ENCODE measurements at regions not wholly inside any gene's neighbourhood (a gene's known extent, or its start where the extent isn't known, plus 50 kb on each side); places are given as distances from the start of the nearest gene placed in this dataset.

- no peak for DNase-seq
Observed at GRCh38 chr4:35772291-35772690, 472.0 kb downstream of the ARAP2 start.

DNA sequence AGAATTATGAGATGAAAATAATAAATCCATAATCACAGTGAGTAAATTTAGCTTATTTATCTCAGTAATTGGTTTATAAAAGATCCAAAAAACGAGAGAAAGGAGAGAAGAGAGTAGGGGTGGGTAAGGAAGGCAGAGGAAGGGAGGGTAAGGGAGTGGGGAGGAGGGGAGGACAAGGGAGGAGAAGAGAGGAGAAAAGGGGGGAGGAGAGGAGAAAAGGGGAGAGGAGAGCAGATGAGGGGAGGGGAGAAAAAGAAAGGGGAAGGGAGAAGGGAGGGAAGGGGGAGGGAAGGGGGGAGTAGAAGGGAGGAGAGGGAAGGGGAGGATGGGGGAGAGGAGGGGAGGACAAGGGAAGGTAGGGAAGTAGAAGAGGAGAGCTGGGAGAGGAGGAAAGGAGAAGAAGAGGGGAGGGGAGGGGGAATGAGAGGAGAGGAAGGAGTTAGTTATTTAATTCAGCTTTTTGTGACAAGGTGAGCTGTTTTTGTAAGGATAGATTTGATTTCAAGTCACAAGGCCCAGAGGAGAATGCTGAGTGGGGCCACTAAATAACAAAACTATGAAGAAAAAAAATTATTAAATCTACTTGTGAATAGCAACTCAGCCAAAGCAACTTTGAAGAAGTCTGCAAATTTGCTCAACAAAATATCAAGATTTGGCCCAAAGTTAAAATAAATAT is 454.3 kb downstream of the ARAP2 start:
- no peak for DNase-seq

DNA sequence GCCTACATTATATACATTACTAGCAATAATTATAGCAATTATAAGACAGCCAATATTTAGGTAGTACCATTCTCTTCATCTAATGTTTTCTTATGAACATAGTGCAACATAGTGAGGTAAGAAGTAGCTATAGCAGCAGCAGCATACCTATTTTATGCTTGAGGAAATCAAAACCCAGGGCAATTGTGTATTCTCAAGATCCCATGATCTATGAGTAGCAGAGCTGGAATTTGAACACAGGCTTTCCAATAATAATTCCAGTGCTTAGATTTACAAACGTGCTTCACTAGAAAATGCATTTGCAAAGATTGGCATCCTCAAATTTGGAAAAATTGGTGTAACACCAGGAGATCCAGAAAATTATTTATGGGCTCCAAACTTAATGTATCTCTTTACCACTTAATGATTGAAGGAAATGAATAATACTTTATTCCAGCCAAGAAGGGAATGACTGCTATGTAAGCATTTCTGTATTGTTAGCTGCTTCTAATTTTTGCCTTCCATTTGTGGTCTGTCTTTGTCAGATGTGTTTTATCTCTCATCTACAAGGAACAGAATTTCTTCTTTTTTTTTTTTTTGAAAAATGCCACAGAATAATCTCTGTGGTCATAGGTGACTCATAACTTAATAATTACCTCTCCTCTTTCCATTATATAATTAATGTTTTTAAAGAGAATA is 451.1 kb downstream of the ARAP2 start:
- no peak for DNase-seq

- DNase-seq, result no peak
Observed at GRCh38 chr4:35793766-35794165, 450.5 kb downstream of the ARAP2 start.

- DNase-seq, result no peak
Observed at GRCh38 chr4:35800669-35801068, 443.6 kb downstream of the ARAP2 start.

GRCh38 chr4:35802644-35803043 is 441.7 kb downstream of the ARAP2 start:
- no peak for DNase-seq

DNA sequence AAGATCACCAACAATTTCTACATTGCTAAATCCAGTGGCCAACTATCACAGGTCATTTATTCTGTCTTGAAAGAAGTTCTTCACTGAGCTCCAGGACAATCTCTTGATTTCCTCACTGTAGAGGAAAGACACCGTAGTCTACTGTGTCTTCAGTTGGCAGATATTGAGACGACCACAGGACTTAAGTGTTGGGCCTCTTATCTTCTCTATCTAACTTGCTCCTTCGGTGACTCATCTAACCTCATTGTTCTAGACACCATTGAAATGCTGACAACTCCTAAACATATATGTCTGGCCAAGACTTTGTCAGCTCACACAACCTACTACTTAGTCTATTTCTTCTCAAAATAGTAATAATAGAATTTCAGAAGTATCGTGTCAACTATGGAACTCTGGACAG is 425.8 kb downstream of the ARAP2 start:
- DNase-seq, result no peak

GRCh38 chr4:35820003-35820402 is 424.3 kb downstream of the ARAP2 start:
- no peak for DNase-seq

DNA sequence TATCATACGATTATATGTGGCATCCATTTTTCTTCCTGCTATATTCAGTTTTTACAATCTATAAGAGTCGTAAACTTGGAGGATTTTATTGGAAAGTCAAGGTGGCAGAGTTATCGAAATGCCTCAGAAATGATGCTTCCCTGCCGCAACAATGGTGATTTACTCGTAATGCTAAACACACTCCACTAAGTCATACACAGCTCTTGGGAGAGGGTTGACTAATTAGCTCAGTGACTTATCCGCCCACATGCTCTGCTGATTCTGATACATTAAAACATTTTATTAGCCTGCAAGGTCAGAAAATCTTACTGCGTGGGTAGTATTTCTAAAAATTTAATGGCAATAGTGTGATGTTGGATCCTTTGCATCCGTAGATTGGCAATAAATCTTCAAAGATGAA is 420.1 kb downstream of the ARAP2 start:
- DNase-seq, result no peak

DNA sequence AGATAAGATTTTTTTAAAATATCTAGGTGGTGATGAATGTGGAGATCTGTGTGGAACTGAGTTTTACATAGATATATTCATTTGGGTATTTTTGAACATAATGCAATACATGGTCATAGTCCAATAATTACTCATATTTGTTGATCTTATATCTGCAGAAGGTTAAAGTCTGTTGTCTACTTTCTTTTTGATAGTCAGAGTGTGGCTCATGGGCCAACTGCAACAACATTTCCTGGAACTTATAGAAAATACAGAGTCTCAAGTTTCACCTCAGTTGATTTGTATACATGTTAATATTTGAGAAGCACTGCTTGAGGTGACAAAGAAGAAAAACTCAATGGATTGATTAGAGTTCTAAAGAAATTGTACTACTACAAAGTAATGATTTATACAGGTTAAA is 408.4 kb downstream of the ARAP2 start:
- DNase-seq, result no peak

DNA sequence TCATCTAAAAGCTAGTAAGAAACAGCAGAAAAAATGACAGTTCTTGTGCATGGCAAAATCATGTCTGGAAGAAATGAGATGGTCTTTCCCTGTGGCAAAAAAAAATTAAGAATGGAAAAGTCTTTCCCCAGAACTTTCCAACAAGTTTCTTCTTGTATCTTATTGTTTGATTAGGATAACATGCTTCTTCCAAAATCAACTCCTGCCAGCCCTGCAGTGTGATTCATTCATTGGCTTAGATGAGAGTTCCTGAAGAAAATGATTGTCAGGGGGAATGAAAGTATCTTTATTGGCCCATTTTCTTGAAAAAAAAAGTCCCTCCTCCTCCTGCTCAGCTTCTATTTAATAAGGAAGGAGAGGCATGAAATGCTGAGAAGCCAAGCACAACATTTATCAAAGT is 407.7 kb downstream of the ARAP2 start:
- DNase-seq, result no peak

DNA sequence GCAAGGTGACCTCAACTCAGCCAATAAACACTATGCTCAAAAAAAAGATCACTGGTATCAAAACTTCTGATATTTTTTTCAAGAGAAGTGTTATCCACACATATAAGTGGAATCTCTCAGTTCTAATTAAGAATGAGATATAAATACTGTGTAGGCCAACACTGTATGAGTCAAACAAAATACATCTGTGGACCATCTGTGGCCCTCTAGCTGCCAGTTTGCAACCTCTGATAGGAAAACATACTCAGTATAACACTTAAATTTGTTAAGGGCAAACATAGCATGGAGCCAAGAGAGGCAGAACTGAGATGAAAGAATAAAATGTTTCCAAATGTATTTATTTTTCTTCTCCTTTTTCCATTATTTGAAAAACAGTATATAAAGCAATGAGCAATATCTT is 377.3 kb downstream of the ARAP2 start:
- no peak for DNase-seq

GRCh38 chr4:35872273-35872672 is 372.0 kb downstream of the ARAP2 start:
- no peak for DNase-seq

GRCh38 chr4:35879479-35879878 is 364.8 kb downstream of the ARAP2 start:
- no peak for DNase-seq

- DNase-seq, result no peak
Observed at GRCh38 chr4:35883108-35883507, 361.2 kb downstream of the ARAP2 start.

- no peak for DNase-seq
Observed at GRCh38 chr4:35884714-35885480, 359.4 kb downstream of the ARAP2 start.

DNA sequence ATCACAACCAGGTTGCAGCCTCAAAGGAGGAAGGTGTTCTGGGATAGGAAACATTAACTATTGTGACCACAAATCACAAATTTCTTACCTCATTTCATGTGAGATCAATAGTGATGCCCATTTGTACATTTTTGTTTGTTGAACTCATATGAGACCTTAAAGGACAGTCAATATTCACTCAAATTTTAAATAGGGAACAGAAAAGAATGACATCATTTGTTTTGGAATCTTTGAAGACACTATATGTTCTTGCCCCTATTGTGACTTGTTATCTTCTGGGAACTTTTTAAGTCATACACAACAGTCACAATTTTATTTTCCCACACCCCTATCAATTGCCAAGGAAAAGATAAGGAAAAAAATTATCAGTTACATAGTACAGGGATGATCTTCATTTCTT is 346.5 kb downstream of the ARAP2 start:
- DNase-seq, result no peak

- DNase-seq, result no peak
Observed at GRCh38 chr4:35900286-35901243, 343.7 kb downstream of the ARAP2 start.

- DNase-seq, result no peak
Observed at GRCh38 chr4:35912174-35912573, 332.1 kb downstream of the ARAP2 start.

DNA sequence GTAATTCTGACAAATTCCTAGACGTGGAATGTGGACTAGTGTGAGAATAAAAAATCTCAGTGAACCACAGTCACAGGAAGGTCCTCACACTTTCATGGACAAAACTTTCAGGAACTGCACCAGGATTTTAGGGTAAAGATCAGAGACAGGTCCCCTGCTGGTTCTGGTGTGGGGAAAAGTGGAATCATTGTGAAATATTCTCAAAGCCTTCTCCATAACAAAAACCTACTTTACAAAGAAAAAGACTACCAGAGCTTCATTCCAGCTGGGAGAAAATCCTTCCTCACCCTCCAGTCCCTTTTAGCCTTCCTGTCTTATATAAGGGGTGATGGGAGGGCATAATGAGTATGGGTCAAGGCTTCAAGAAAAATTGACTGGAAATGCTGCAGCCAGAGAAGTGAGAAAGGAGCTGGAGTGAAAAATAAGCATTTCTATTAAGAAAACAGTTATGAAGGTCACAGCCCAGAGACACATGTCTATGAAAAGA is 325.8 kb downstream of the ARAP2 start:
- no peak for DNase-seq

DNA sequence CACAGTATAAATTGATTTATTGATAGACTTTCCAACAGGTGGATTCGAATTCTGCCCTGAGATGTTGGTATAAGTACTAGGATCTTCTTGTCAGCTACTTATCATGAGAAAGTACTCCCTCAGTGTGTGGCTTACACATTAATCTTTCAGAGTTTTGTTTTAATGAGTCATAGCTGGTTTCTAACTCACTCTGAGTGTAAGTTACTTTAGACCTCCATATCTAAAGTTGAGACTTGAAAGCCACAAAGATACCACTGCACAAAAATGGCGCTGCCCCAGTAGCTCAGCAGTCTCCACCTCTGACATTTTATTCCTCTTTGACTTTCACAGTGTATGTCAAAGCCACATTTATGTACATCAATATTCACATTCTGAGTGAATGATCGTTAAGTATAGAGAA is 318.5 kb downstream of the ARAP2 start:
- DNase-seq, result no peak

GRCh38 chr4:35926788-35927187 is 317.5 kb downstream of the ARAP2 start:
- DNase-seq, result no peak

DNA sequence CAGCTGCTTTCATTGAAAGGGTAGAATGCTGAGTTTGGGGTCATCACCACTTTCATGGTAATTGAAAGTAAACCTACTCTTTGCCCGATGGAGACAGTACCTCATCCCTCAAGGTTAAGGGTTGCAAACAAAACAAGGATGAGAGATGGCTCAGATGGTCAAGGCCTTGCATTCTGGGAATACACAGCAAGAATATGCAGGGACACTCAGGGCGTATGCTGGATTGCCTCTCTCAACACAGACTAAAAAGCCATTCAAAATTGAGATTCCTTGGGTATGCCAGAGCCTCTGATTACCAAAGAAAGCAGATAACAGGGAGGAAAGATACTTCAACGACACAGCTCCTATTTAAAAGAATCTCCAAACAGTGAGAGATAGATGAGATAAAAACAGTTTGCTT is 310.4 kb downstream of the ARAP2 start:
- DNase-seq, result no peak

All from NCI-H2029 (cell line).